ENCODE measurements at regions not wholly inside any gene's neighbourhood (a gene's known extent, or its start where the extent isn't known, plus 50 kb on each side); places are given as distances from the start of the nearest gene placed in this dataset.

- no peaks in the 10 kb centered on the region for H3K27me3 Mint-ChIP-seq
- CTCF ChIA-PET: no interaction called here
- H3K9me3 Mint-ChIP-seq: no peaks in the 10 kb centered on the region
- H3K27ac Mint-ChIP-seq: no peak overlapping the region
- no peaks in the 10 kb centered on the region for H3K4me1 Mint-ChIP-seq
- no CpG with 5 or more reads among the region's 3 CpGs for WGBS (ENCODE audit: insufficient coverage)
- DNase-seq (no peak), ATAC-seq (replicated peaks in 1 of 4) (no peak)
- no peak overlapping the region for H3K4me3 Mint-ChIP-seq
- Histone ChIP-seq H3K27me3 (replicated peaks in 1 of 2; ENCODE audit: control insufficient read depth in 2 of 2, extremely low read depth in 1 of 2, insufficient read depth in 2 of 2, low read length in 1 of 2) (no peaks in the 10 kb centered on the region), H3K4me3 (ENCODE audit: control insufficient read depth in 1 of 2, extremely low read depth in 1 of 2, low read length in 1 of 2) (no peak overlapping the region), H3K27ac (ENCODE audit: low read length) (no peak overlapping the region), H3K36me3 (ENCODE audit: control insufficient read depth in 2 of 2, extremely low read depth in 1 of 2, insufficient read depth in 1 of 2, low read length in 1 of 2) (no peaks in the 10 kb centered on the region), H3K9me3 (no peaks in the 10 kb centered on the region), H3K4me1 (ENCODE audit: control insufficient read depth in 1 of 2, extremely low read depth in 1 of 2, insufficient read depth in 2 of 2, low read length in 2 of 2) (no peaks in the 10 kb centered on the region)
- POLR2A ChIA-PET: no interaction called here
- H3K36me3 Mint-ChIP-seq: no peaks in the 10 kb centered on the region
Measured at GRCh38 chr13:105591277-105591676, 944.2 kb downstream of the EFNB2 start.

DNA sequence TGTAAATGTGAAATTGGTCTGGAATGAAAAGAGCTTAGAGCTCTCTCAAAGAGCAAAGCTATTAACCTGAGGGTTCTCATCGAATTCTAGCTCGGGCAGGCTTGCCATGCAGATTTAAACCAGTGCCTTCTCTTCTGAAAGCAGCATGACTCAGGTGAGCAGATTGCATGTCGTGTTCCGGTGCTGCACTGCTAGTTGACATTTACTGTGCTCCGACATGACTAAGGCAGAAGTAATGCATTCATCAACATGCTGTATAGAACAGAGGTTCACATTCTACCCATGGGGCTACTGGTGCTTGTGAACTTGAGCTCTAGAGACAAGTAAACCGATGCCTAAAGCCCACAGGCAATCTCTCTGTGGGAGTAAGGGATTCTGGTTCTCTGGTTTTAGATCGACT lies 947.7 kb downstream of the EFNB2 start:
- Histone ChIP-seq H3K4me1 (ENCODE audit: control insufficient read depth in 1 of 2, extremely low read depth in 1 of 2, insufficient read depth in 2 of 2, low read length in 2 of 2) (no peaks in the 10 kb centered on the region), H3K36me3 (ENCODE audit: control insufficient read depth in 2 of 2, extremely low read depth in 1 of 2, insufficient read depth in 1 of 2, low read length in 1 of 2) (no peaks in the 10 kb centered on the region), H3K9me3 (no peaks in the 10 kb centered on the region), H3K27me3 (replicated peaks in 1 of 2; ENCODE audit: control insufficient read depth in 2 of 2, extremely low read depth in 1 of 2, insufficient read depth in 2 of 2, low read length in 1 of 2) (no peaks in the 10 kb centered on the region), H3K4me3 (ENCODE audit: control insufficient read depth in 1 of 2, extremely low read depth in 1 of 2, low read length in 1 of 2) (no peak overlapping the region), H3K27ac (ENCODE audit: low read length) (no peak overlapping the region)
- Mint-ChIP-seq H3K27me3 (no peaks in the 10 kb centered on the region), H3K4me3 (no peak overlapping the region), H3K4me1 (no peaks in the 10 kb centered on the region), H3K9me3 (peaks cover 0 to 4% (median 2%) of the 10 kb centered on the region in 3 donors), H3K27ac (no peak overlapping the region), H3K36me3 (no peaks in the 10 kb centered on the region)
- 78% methylated on average over 2 of the region's 7 CpGs for WGBS (ENCODE audit: insufficient coverage)
- ChIA-PET CTCF (no interaction called here), POLR2A (no interaction called here)
- ATAC-seq (replicated peaks in 1 of 4): no peak
- DNase-seq: no peak

DNA sequence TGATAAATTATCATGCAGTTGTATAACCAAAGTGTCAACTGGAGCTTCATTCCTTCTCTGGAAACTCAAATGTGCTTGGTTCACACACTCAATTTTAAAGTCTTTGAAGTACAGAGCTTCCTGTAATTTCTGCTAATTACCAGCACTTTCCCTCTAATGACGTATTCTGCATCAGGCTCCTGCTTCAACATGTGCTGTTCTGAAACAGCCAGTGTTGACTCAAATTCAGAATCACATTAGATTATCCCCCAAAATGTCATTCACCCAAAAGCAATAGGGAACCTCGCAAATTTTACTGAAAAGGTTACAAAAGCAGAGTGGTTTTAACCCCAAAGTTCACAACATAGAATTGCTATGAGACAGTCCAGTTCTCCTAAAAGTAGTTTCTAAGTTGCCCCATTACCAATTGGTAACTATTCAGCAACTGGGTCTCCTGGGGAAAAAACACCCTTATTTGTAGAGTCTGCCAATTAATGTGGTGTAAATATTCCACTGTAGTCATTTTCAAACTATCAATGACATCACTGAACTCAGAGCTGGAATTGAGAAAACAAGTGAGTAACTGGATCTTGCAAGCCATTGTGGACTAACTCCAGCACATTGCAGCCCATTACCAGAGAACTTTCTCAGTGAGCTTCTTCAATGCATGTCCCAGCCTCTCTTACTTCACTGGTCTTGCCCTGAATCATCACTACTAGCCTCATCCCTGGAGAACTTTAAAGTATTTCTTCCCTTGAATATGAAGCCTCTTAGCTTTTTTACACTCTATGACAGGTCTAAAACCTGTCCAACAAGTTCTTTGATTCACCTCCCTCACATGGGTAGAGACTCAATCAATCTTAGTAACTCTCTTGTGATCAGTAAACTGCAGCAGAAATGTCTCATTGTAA lies 955.4 kb downstream of the EFNB2 start:
- H3K9me3 ChIP-seq: no peaks in the 10 kb centered on the region
- H3K4me3 ChIP-seq (ENCODE audit: control insufficient read depth in 1 of 2, extremely low read depth in 1 of 2, low read length in 1 of 2): no peak overlapping the region
- WGBS (ENCODE audit: insufficient coverage): 63% methylated on average over 2 of the region's 2 CpGs
- no peaks in the 10 kb centered on the region for H3K36me3 Mint-ChIP-seq
- no peak overlapping the region for H3K4me3 Mint-ChIP-seq
- no peaks in the 10 kb centered on the region for H3K27me3 Mint-ChIP-seq
- DNase-seq: no peak
- no peaks in the 10 kb centered on the region for H3K36me3 ChIP-seq (ENCODE audit: control insufficient read depth in 2 of 2, extremely low read depth in 1 of 2, insufficient read depth in 1 of 2, low read length in 1 of 2)
- ChIA-PET CTCF (interaction anchor here in 1 of 2 donors (0.7 kb wide), 1 partner anchor 9 kb away, joined by 3 read pairs; no protein-coding TSS in a partner anchor), POLR2A (interaction anchor here in 1 of 2 donors (0.6 kb wide), 1 partner anchor 8 kb away, joined by 3 read pairs; no protein-coding TSS in a partner anchor)
- no peaks in the 10 kb centered on the region for H3K4me1 Mint-ChIP-seq
- H3K27me3 ChIP-seq (replicated peaks in 1 of 2; ENCODE audit: control insufficient read depth in 2 of 2, extremely low read depth in 1 of 2, insufficient read depth in 2 of 2, low read length in 1 of 2): no peaks in the 10 kb centered on the region
- H3K4me1 ChIP-seq (ENCODE audit: control insufficient read depth in 1 of 2, extremely low read depth in 1 of 2, insufficient read depth in 2 of 2, low read length in 2 of 2): no peaks in the 10 kb centered on the region
- no peak overlapping the region for H3K27ac ChIP-seq (ENCODE audit: low read length)
- no peak for ATAC-seq (replicated peaks in 1 of 4)
- peaks cover 0 to 3% (median 2%) of the 10 kb centered on the region in 3 donors for H3K9me3 Mint-ChIP-seq
- no peak overlapping the region for H3K27ac Mint-ChIP-seq

DNA sequence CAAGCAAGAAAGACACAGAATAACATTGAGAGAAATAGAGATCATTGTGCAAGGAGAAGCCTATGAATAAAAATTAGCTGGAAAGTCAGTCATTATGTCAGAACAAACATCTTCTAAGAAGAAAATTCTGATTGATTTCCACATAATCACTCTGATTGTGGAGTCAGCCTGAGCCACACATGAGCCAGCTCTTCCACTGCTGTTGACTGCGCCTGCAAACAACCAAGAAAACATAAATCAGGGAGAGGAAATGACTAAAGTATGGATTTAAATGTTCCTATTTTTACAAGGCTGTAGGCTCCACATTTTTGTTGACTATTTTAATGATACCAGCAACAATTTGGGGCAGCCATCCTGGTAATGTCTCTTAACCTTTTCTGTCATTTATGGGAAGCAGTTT lies 962.3 kb downstream of the EFNB2 start:
- WGBS (ENCODE audit: insufficient coverage): no CpG with 5 or more reads among the region's 1 CpG
- no peak for DNase-seq
- no peaks in the 10 kb centered on the region for H3K36me3 Mint-ChIP-seq
- Histone ChIP-seq H3K9me3 (no peaks in the 10 kb centered on the region), H3K4me1 (ENCODE audit: control insufficient read depth in 1 of 2, extremely low read depth in 1 of 2, insufficient read depth in 2 of 2, low read length in 2 of 2) (no peaks in the 10 kb centered on the region), H3K36me3 (ENCODE audit: control insufficient read depth in 2 of 2, extremely low read depth in 1 of 2, insufficient read depth in 1 of 2, low read length in 1 of 2) (no peaks in the 10 kb centered on the region), H3K27me3 (replicated peaks in 1 of 2; ENCODE audit: control insufficient read depth in 2 of 2, extremely low read depth in 1 of 2, insufficient read depth in 2 of 2, low read length in 1 of 2) (no peaks in the 10 kb centered on the region), H3K4me3 (ENCODE audit: control insufficient read depth in 1 of 2, extremely low read depth in 1 of 2, low read length in 1 of 2) (no peak overlapping the region), H3K27ac (ENCODE audit: low read length) (no peak overlapping the region)
- POLR2A ChIA-PET: no interaction called here
- H3K27ac Mint-ChIP-seq: no peak overlapping the region
- no peaks in the 10 kb centered on the region for H3K4me1 Mint-ChIP-seq
- no peaks in the 10 kb centered on the region for H3K27me3 Mint-ChIP-seq
- CTCF ChIA-PET: interaction anchor here in 1 of 2 donors (0.6 kb wide), 1 partner anchor 15 kb away, joined by 3 read pairs; no protein-coding TSS in a partner anchor
- peaks cover 0 to 3% (median 0%) of the 10 kb centered on the region in 3 donors for H3K9me3 Mint-ChIP-seq
- no peak for ATAC-seq (replicated peaks in 1 of 4)
- H3K4me3 Mint-ChIP-seq: no peak overlapping the region

GRCh38 chr13:105572401-105572800 lies 963.1 kb downstream of the EFNB2 start:
- H3K36me3 ChIP-seq (ENCODE audit: control insufficient read depth in 2 of 2, extremely low read depth in 1 of 2, insufficient read depth in 1 of 2, low read length in 1 of 2): no peaks in the 10 kb centered on the region
- H3K4me3 Mint-ChIP-seq: no peak overlapping the region
- no peak overlapping the region for H3K27ac ChIP-seq (ENCODE audit: low read length)
- ChIA-PET POLR2A (interaction anchor here in 1 of 2 donors (0.6 kb wide), 1 partner anchor 8 kb away, joined by 3 read pairs; no protein-coding TSS in a partner anchor), CTCF (no interaction called here)
- no peaks in the 10 kb centered on the region for H3K4me1 ChIP-seq (ENCODE audit: control insufficient read depth in 1 of 2, extremely low read depth in 1 of 2, insufficient read depth in 2 of 2, low read length in 2 of 2)
- no peak overlapping the region for H3K4me3 ChIP-seq (ENCODE audit: control insufficient read depth in 1 of 2, extremely low read depth in 1 of 2, low read length in 1 of 2)
- no peak for ATAC-seq (replicated peaks in 1 of 4)
- no peaks in the 10 kb centered on the region for H3K9me3 ChIP-seq
- no CpG with 5 or more reads among the region's 1 CpG for WGBS (ENCODE audit: insufficient coverage)
- H3K27me3 Mint-ChIP-seq: no peaks in the 10 kb centered on the region
- no peaks in the 10 kb centered on the region for H3K27me3 ChIP-seq (replicated peaks in 1 of 2; ENCODE audit: control insufficient read depth in 2 of 2, extremely low read depth in 1 of 2, insufficient read depth in 2 of 2, low read length in 1 of 2)
- H3K9me3 Mint-ChIP-seq: peaks cover 0 to 3% (median 0%) of the 10 kb centered on the region in 3 donors
- no peak for DNase-seq
- no peaks in the 10 kb centered on the region for H3K36me3 Mint-ChIP-seq
- no peaks in the 10 kb centered on the region for H3K4me1 Mint-ChIP-seq
- no peak overlapping the region for H3K27ac Mint-ChIP-seq

GRCh38 chr13:105569816-105570215 lies 965.6 kb downstream of the EFNB2 start:
- H3K36me3 ChIP-seq (ENCODE audit: control insufficient read depth in 2 of 2, extremely low read depth in 1 of 2, insufficient read depth in 1 of 2, low read length in 1 of 2): no peaks in the 10 kb centered on the region
- POLR2A ChIA-PET: interaction anchor here in 1 of 2 donors (0.6 kb wide), 1 partner anchor 17 kb away, joined by 3 read pairs; no protein-coding TSS in a partner anchor
- Mint-ChIP-seq H3K9me3 (no peaks in the 10 kb centered on the region), H3K27ac (no peak overlapping the region), H3K36me3 (no peaks in the 10 kb centered on the region), H3K4me3 (no peak overlapping the region), H3K27me3 (no peaks in the 10 kb centered on the region), H3K4me1 (no peaks in the 10 kb centered on the region)
- H3K4me1 ChIP-seq (ENCODE audit: control insufficient read depth in 1 of 2, extremely low read depth in 1 of 2, insufficient read depth in 2 of 2, low read length in 2 of 2): no peaks in the 10 kb centered on the region
- no peaks in the 10 kb centered on the region for H3K27me3 ChIP-seq (replicated peaks in 1 of 2; ENCODE audit: control insufficient read depth in 2 of 2, extremely low read depth in 1 of 2, insufficient read depth in 2 of 2, low read length in 1 of 2)
- CTCF ChIA-PET: no interaction called here
- H3K4me3 ChIP-seq (ENCODE audit: control insufficient read depth in 1 of 2, extremely low read depth in 1 of 2, low read length in 1 of 2): no peak overlapping the region
- H3K27ac ChIP-seq (ENCODE audit: low read length): no peak overlapping the region
- ATAC-seq (replicated peaks in 1 of 4) (no peak), DNase-seq (no peak)
- WGBS (ENCODE audit: insufficient coverage): no CpG with 5 or more reads among the region's 2 CpGs
- H3K9me3 ChIP-seq: no peaks in the 10 kb centered on the region
